Limb (tissue), 2 donors: ENCODE measurements at regions not wholly inside any gene's neighbourhood (a gene's known extent, or its start where the extent isn't known, plus 50 kb on each side); places are given as distances from the start of the nearest gene placed in this dataset.

Experiments used
- DNase-seq, 2 donors: peaks; one replicate each; pipeline ENCODE4 v3.0.0-alpha.2; 2016; ENCODE audit errors: extremely low spot score in 2 of 2

DNA sequence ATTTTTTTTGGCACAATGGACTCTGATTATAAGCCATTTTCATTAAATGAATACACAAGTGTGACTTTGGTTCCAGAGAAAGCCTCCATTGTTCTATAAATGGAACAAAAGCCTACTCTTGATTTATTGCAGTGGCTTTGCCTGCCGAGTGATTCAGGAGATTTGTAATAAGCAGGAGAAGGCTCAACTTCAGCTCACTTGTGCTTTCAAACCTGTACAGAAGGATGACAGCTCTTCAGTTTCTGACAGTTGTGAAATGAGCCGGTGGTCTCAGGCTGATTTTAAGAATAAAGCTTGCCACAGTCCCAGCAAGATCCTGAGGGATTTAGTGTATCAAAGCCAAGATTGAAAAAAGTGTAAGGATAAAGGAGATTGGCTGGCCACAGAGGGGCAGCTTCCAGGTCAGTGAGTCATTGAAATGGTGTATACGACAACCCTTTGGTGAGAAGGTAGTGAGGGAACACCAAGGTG lies 438.8 kb upstream of the TGFBR2 start:
- no peak for DNase-seq

GRCh38 chr3:30169487-30169886 lies 436.9 kb upstream of the TGFBR2 start:
- DNase-seq = no peak

- no peak for DNase-seq
Measured at GRCh38 chr3:30170681-30171438, 435.5 kb upstream of the TGFBR2 start.

- DNase-seq = no peak
Measured at GRCh38 chr3:30174357-30174756, 432.0 kb upstream of the TGFBR2 start.

DNA sequence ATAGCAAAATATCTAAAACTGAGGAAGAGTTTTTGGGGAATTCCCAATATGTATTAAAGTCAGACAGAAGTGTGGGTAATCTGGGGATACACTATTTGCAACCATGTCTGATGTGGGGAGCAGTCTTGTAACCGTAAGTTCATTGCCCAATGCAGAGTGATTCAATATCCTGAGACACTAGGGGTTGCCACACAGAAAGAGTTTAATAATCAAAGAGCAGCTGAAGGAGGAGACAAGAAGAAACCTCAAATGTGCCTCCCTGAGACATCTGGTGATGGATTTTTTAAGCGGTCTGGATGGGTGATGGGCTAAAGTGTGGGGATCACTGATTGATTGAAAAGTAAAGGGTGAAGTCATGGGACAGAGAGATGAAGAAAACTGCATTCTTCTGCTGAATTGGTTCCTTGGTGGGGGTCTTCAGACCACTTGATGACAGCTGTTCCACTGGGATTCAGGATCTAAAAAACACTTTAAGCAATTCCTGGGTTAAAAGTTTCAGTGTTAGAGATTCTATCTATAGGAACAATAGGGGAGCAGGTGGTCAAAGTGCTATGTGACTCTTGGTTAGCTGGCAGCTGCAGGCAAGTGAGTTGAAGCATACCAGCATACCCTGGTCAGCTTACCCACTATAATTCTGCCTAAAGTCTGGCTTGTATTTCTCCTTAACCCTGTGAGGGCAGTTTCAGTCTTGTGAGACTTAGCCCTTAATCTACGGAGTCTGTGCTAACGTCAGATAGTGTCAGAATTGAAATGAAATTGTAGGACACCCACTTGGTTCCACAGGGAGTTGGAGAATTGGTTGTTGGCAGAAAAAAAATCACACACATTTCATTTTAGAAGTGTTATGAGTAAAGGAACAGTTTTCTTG lies 425.9 kb upstream of the TGFBR2 start:
- DNase-seq = peak in 1 of 2 donors; percentile 38

GRCh38 chr3:30181178-30181465 lies 425.3 kb upstream of the TGFBR2 start:
- no peak for DNase-seq

GRCh38 chr3:30181581-30181980 lies 424.8 kb upstream of the TGFBR2 start:
- DNase-seq = no peak

GRCh38 chr3:30183421-30183820 lies 423.0 kb upstream of the TGFBR2 start:
- no peak for DNase-seq

DNA sequence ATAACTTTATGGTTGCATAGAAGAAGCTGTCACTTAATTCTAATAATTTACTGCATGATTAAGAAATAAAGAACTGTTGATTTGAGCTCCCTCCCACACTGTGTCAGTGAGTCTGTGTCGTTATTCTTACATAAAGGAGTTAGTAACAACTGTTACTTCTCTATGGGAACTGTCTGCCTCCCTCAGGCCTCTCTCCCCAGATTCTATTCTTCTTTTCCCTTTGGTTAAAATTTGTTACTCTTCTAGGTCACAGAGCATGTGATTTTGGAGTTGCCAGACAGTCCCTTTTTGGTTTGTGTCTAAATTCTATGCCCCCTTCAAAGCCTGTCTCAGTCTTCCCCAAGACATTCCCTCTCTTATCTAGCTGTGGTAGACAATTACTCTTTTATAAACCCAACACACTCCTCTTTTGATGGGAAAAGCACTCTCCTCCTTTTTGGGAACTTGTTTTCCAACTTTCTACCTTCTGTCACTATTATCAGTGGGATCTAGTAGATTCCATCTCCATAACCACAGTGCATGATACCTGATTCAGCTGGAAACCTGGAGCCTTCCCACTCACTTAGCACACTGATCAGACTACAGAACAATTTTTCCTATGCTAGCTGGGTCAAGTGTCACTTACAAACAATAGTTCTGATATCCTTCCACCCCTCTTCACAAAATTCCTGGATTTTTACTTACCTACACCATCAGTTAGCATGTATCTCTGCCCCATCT lies 422.1 kb upstream of the TGFBR2 start:
- no peak for DNase-seq

- no peak for DNase-seq
Measured at GRCh38 chr3:30185872-30186271, 420.5 kb upstream of the TGFBR2 start.

DNA sequence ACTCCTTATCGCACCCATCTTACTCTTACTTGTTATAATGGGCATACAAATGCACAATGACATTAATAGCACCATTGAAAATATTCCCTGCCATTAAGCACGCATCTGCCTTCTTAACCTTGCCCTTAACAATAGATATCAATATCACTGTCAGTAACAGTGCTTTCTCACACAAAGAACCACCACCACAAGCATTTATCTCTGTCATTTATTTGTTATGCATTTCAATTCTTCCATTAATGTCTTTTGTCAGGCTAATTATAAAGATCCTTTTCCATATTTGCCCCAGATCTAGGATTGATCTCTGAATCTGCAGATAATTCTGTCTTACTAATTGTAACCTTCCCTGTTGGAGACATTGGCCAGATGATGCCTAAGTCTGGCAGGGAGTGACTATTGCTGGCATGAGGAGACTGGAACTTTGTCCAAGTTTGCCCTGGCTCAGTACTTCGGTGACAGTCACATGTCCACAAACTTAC lies 419.6 kb upstream of the TGFBR2 start:
- DNase-seq = no peak

GRCh38 chr3:30187366-30187765 lies 419.0 kb upstream of the TGFBR2 start:
- DNase-seq = no peak

GRCh38 chr3:30188713-30189112 lies 417.7 kb upstream of the TGFBR2 start:
- peak; percentile 21 to 33 for DNase-seq

DNA sequence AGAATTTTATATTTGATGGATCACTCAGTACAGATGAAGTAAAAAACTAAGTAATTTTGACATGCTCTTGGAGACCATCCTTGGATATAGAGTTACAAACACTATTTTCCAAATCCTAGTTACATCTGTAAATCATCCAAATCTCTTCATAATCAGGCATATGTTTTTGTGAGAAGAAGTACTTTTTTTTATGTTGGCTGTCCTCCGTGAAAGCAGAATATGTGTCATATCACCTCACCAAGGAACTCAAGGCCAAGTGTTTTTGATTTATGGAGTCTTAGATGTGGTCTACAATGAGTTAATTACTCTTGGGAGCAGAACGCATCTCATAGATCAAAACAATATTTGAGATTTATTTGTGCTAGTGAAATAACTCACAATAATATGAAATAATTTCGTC lies 416.5 kb upstream of the TGFBR2 start:
- DNase-seq = peak in 1 of 2 donors; percentile 58

- no peak for DNase-seq
Measured at GRCh38 chr3:30193625-30194044, 412.8 kb upstream of the TGFBR2 start.

DNA sequence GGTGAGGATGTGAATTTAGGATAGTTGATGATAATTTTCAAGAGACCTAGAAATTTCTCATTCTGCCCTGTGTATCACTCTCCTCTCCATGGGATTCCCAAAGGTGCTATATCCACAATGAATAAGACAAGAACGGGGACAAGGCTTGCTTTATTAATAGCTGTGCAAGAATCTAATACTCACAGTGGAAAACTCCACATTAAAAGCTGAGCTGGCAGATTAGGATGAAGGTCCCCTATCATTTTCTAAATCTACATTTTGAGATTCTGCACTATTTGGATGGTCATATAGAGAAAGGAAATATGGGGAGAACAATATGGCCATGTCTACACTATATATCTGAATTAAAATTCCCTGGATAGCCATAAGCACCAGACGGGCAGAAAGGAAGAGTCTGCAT lies 411.0 kb upstream of the TGFBR2 start:
- no peak for DNase-seq

DNA sequence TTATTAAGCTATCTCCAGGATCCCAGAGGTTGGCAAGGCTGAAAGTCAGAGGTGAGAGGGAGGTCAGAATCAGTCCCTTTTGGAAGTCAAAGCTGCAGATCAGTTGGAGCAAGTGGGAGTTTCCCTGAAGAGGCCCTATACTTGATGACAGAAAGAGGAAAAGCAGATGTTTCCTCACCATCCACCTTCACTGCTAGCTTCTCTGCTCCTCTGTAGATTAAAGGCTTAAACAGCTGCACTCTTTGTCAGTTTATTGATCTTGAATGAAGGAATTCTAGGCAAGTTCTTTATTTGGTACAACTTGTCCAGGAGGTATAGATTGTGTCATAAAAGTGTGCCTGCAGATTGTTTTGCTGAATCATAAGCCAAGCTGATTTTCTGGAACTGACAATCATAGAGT lies 408.2 kb upstream of the TGFBR2 start:
- DNase-seq = no peak

- peak; percentile 83 to 87 for DNase-seq
Measured at GRCh38 chr3:30199096-30199759, 407.2 kb upstream of the TGFBR2 start.

GRCh38 chr3:30199855-30200254 lies 406.5 kb upstream of the TGFBR2 start:
- peak; percentile 30 to 44 for DNase-seq

DNA sequence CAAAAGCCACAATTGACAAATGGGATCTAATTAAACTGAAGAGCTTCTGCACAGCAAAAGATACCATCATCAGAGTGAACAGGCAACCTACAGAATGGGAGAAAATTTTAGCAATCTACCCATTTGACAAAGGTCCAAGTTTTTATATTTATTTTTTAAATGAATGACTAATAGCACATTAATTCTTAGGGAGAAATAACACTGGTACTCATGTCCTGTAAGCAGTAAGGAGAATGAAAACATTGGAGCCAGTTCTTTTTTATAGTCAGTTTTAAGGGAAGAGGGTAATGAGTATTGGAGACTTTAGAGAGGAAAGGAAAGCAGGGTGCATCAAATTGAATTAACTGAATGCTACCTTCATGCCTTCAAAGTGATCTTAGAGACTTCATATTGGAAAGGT lies 404.7 kb upstream of the TGFBR2 start:
- no peak for DNase-seq

GRCh38 chr3:30203301-30203700 lies 403.1 kb upstream of the TGFBR2 start:
- DNase-seq = no peak
